B cell (primary cell): ENCODE measurements at regions not wholly inside any gene's neighbourhood (a gene's known extent, or its start where the extent isn't known, plus 50 kb on each side); places are given as distances from the start of the nearest gene placed in this dataset.

Experiments
- ATAC-seq: fragments of 200-7000 bp; cut with Tn5 transposase; one replicate; pipeline ENCODE4 v1.10.0; 2021; ENCODE audit warnings: low read depth, mild to moderate bottlenecking, moderate number of reproducible peaks, moderate library complexity
- CTCF ChIA-PET: fragments of 350-600 bp; sonication (Branson Sonifier 250); formaldehyde crosslinking; loops from one replicate; lab custom pipeline; 2021; ENCODE audit warnings: antibody characterized with exemption, inconsistent platforms; lab: Charles Lee
- POLR2A ChIA-PET: fragments of 350-600 bp; sonication (Branson Sonifier 250); formaldehyde crosslinking; loops from one replicate; lab custom pipeline; 2021; ENCODE audit warnings: antibody characterized with exemption; lab: Charles Lee
- DNase-seq: peaks from one replicate; pipeline ENCODE4 v3.0.0; 2013
- H2AFZ ChIP-seq: 2 replicates; pipeline ENCODE4 v1.6.1; 2012; ENCODE audit warnings: mild to moderate bottlenecking, low read depth, low read length; ENCODE audit not compliant: insufficient read depth, poor library complexity, severe bottlenecking
- H3K27ac ChIP-seq, 2 donors: 1 replicate in 1 of 2; 2 replicates in 1 of 2; pipeline ENCODE4 v1.5.1; 2012 to 2013; ENCODE audit warnings: low read length in 2 of 2, mild to moderate bottlenecking in 2 of 2, moderate library complexity in 1 of 2
- H3K27me3 ChIP-seq, 4 experiments: fragments of 200-600 bp in 1 of 4; sonication (generic) in 1 of 4; replicated peaks in 1 of 4; 1 replicate in 2 of 4; 2 replicates in 2 of 4; pipeline versions ENCODE4 v1.6.1 to v1.7.0; 2013 to 2016; ENCODE audit warnings: low read length in 3 of 4, mild to moderate bottlenecking in 2 of 4, mixed read lengths in 1 of 4, moderate library complexity in 1 of 4; ENCODE audit not compliant: insufficient read depth in 4 of 4, control insufficient read depth in 3 of 4; ENCODE audit errors: control extremely low read depth in 1 of 4
- H3K36me3 ChIP-seq, 2 experiments: replicated peaks in 1 of 2; 1 replicate in 1 of 2; 2 replicates in 1 of 2; pipeline versions ENCODE4 v1.6.1 to v1.7.1; 2013; ENCODE audit warnings: low read length in 1 of 2; ENCODE audit not compliant: insufficient read depth in 2 of 2, control insufficient read depth in 1 of 2; ENCODE audit errors: control extremely low read depth in 1 of 2, extremely low read depth in 1 of 2
- H3K4me1 ChIP-seq, 2 donors: fragments of 200-600 bp in 1 of 2; sonication (generic) in 1 of 2; 1 replicate in 1 of 2; 2 replicates in 1 of 2; pipeline versions ENCODE4 v1.5.1 to v1.6.1; 2013 to 2017; ENCODE audit warnings: low read length in 2 of 2; ENCODE audit not compliant: control insufficient read depth in 2 of 2, insufficient read depth in 2 of 2
- H3K4me2 ChIP-seq: replicated peaks from 2 replicates; pipeline ENCODE3; 2012; ENCODE audit warnings: mild to moderate bottlenecking, low read depth, low read length; ENCODE audit not compliant: poor library complexity, severe bottlenecking
- H3K4me3 ChIP-seq, 5 experiments: fragments of 200-600 bp in 1 of 5; sonication (generic) in 1 of 5; 1 replicate in 3 of 5; 2 replicates in 2 of 5; pipeline versions ENCODE4 v1.5.1 to v1.7.0; 2011 to 2016; ENCODE audit warnings: low read length in 4 of 5, mild to moderate bottlenecking in 4 of 5, low read depth in 2 of 5, control low read depth in 1 of 5, moderate library complexity in 1 of 5; ENCODE audit not compliant: insufficient read depth in 1 of 5; ENCODE audit errors: control extremely low read depth in 1 of 5, extremely low read depth in 1 of 5
- H3K79me2 ChIP-seq: fragments of 200-600 bp; sonication (generic); one replicate; pipeline ENCODE4 v1.6.0; 2016; ENCODE audit warnings: low read length; ENCODE audit not compliant: control insufficient read depth, insufficient read depth
- H3K9ac ChIP-seq: fragments of 200-600 bp; sonication (generic); 2 replicates; pipeline ENCODE4 v1.6.1; 2017; ENCODE audit warnings: mild to moderate bottlenecking, low read length, moderate library complexity
- H3K9me3 ChIP-seq, 3 donors: one replicate each; pipeline versions ENCODE4 v1.6.1 to v1.7.1; 2013; ENCODE audit warnings: low read length in 2 of 3; ENCODE audit not compliant: control insufficient read depth in 2 of 3, insufficient read depth in 1 of 3; ENCODE audit errors: control extremely low read depth in 1 of 3
- H4K20me1 ChIP-seq: 2 replicates; pipeline ENCODE4 v1.6.0; 2012; ENCODE audit warnings: mild to moderate bottlenecking, low read length; ENCODE audit not compliant: insufficient read depth, control insufficient read depth, poor library complexity, severe bottlenecking
- H3K27ac Mint-ChIP-seq: one replicate; pipeline ENCODE4 v1.8.0; 2021; ENCODE audit warnings: mixed read lengths
- H3K27me3 Mint-ChIP-seq: one replicate; pipeline ENCODE4 v1.8.0; 2021; ENCODE audit warnings: mixed read lengths
- H3K4me1 Mint-ChIP-seq: one replicate; pipeline ENCODE4 v1.8.0; 2021; ENCODE audit warnings: mixed read lengths
- H3K4me3 Mint-ChIP-seq: one replicate; pipeline ENCODE4 v1.8.0; 2021; ENCODE audit warnings: mixed read lengths
- H3K9me3 Mint-ChIP-seq: one replicate; pipeline ENCODE4 v1.8.0; 2022; ENCODE audit warnings: mixed read lengths; ENCODE audit not compliant: insufficient read depth
- CTCF ChIP-seq: fragments of 200-600 bp; IDR thresholded peaks from one replicate; pipeline ENCODE4 v1.8.0; 2022; ENCODE audit warnings: antibody characterized with exemption, mild to moderate bottlenecking
- EZH2 ChIP-seq: IDR thresholded peaks from 2 replicates; pipeline ENCODE4 v1.6.1; 2012; ENCODE audit warnings: borderline replicate concordance, low read depth, mild to moderate bottlenecking, moderate library complexity, low read length; ENCODE audit not compliant: insufficient read depth, poor library complexity, severe bottlenecking
- WGBS: methylation state at CpG from one replicate; pipeline ENCODE4 v1.1.5; 2013; ENCODE audit warnings: missing lambda C conversion rate; ENCODE audit not compliant: insufficient coverage; 5-methylcytosine and 5-hydroxymethylcytosine counted together
- intact Hi-C: fragments of 100-400 bp; cut with micrococcal nuclease; formaldehyde crosslinking; loops from one replicate; pipeline ENCODE4 v1.10.0; 2022

- no peak for TF ChIP-seq CTCF
- H3K79me2 ChIP-seq = no peaks in the 10 kb centered on the region
- H3K9me3 ChIP-seq = peaks cover 0 to 2% (median 0%) of the 10 kb centered on the region in 3 donors
- no peaks in the 10 kb centered on the region for H4K20me1 ChIP-seq
- no peaks in the 10 kb centered on the region for H3K4me1 Mint-ChIP-seq
- no peak overlapping the region for H3K4me2 ChIP-seq
- no peak overlapping the region for H3K9ac ChIP-seq
- H3K27me3 Mint-ChIP-seq = no peaks in the 10 kb centered on the region
- H2AFZ ChIP-seq = no peak overlapping the region
- peaks cover 4% of the 10 kb centered on the region for H3K9me3 Mint-ChIP-seq
- DNase-seq = no peak
- H3K36me3 ChIP-seq = no peaks in the 10 kb centered on the region
- POLR2A ChIA-PET = no interaction called here
- no peak overlapping the region for H3K4me3 ChIP-seq
- WGBS = no CpG with 5 or more reads among the region's 1 CpG
- no peak overlapping the region for H3K27ac Mint-ChIP-seq
- no peak overlapping the region for H3K27ac ChIP-seq
- H3K4me1 ChIP-seq = no peaks in the 10 kb centered on the region
- H3K4me3 Mint-ChIP-seq = no peak overlapping the region
- no peaks in the 10 kb centered on the region for H3K27me3 ChIP-seq
- intact Hi-C loops = no loop called here
- CTCF ChIA-PET = no interaction called here
- no peak for ATAC-seq
Measured at GRCh38 chr9:106634183-106634582, 228.8 kb upstream of the ZNF462 start.

- ATAC-seq (no peak), DNase-seq (no peak)
- H3K36me3 ChIP-seq = no peaks in the 10 kb centered on the region
- H3K4me3 ChIP-seq = no peak overlapping the region
- no peaks in the 10 kb centered on the region for H3K27me3 Mint-ChIP-seq
- no peak overlapping the region for H3K4me2 ChIP-seq
- ChIA-PET CTCF (no interaction called here), POLR2A (no interaction called here)
- no peaks in the 10 kb centered on the region for H4K20me1 ChIP-seq
- H2AFZ ChIP-seq = no peak overlapping the region
- H3K79me2 ChIP-seq = no peaks in the 10 kb centered on the region
- TF ChIP-seq CTCF (no peak), EZH2 (no peak)
- no peak overlapping the region for H3K27ac Mint-ChIP-seq
- H3K27me3 ChIP-seq = no peaks in the 10 kb centered on the region
- no peak overlapping the region for H3K9ac ChIP-seq
- H3K9me3 ChIP-seq = peaks cover 0 to 2% (median 0%) of the 10 kb centered on the region in 3 donors
- H3K4me1 Mint-ChIP-seq = no peaks in the 10 kb centered on the region
- intact Hi-C loops = no loop called here
- H3K9me3 Mint-ChIP-seq = peaks cover 4% of the 10 kb centered on the region
- no peaks in the 10 kb centered on the region for H3K4me1 ChIP-seq
- no peak overlapping the region for H3K27ac ChIP-seq
- H3K4me3 Mint-ChIP-seq = no peak overlapping the region
Measured at GRCh38 chr9:106634641-106635040, 228.3 kb upstream of the ZNF462 start.
